ENCODE measurements at regions not wholly inside any gene's neighbourhood (a gene's known extent, or its start where the extent isn't known, plus 50 kb on each side); places are given as distances from the start of the nearest gene placed in this dataset.

DNA sequence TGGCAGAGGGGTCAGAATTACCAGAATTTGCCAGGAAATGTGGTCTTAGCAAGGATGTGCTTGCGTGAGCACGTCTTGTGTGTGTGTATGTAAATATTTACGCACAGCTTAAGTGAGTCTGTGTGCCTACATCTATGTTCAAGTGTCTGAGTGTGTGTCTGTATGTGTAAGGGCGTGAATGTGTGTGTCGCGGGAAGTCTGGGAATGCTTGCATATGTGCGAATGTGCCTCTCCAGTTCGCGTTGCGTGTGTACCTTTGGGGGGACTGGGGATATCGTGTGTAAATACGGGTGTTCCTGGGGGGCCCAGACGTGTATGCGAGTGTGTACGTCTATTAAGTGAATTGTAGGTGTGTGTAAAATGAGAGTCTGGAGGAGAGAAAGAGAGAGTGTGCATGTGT is 68.6 kb upstream of the POU3F1 start:
- H3K79me2 ChIP-seq (ENCODE audit: insufficient read depth, low read length), result no peaks in the 10 kb centered on the region
- H3F3A ChIP-seq (ENCODE audit: insufficient read depth), result no peaks in the 10 kb centered on the region
- H3K9me2 ChIP-seq (replicated peaks; ENCODE audit: insufficient read depth, low read length), result no peaks in the 10 kb centered on the region
- H3K9ac ChIP-seq (ENCODE audit: low read length), result no peak overlapping the region
- TF ChIP-seq, protein P1, sequence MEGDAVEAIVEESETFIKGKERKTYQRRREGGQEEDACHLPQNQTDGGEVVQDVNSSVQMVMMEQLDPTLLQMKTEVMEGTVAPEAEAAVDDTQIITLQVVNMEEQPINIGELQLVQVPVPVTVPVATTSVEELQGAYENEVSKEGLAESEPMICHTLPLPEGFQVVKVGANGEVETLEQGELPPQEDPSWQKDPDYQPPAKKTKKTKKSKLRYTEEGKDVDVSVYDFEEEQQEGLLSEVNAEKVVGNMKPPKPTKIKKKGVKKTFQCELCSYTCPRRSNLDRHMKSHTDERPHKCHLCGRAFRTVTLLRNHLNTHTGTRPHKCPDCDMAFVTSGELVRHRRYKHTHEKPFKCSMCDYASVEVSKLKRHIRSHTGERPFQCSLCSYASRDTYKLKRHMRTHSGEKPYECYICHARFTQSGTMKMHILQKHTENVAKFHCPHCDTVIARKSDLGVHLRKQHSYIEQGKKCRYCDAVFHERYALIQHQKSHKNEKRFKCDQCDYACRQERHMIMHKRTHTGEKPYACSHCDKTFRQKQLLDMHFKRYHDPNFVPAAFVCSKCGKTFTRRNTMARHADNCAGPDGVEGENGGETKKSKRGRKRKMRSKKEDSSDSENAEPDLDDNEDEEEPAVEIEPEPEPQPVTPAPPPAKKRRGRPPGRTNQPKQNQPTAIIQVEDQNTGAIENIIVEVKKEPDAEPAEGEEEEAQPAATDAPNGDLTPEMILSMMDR (IDR thresholded peaks at IDR 0.05; ENCODE audit: insufficient read depth, low read length, poor library complexity, severe bottlenecking), result no peak
- no peak for TF ChIP-seq EZH2phosphoT487 (conservative IDR thresholded peaks at IDR 0.05; ENCODE audit: low read length)
- no peak overlapping the region for H2AFZ ChIP-seq (ENCODE audit: low read depth, low read length, severe bottlenecking)
- H3K27ac ChIP-seq (ENCODE audit: low read depth, low read length), result no peak overlapping the region
- H3K4me3 ChIP-seq (ENCODE audit: insufficient read depth, low read length, poor library complexity, severe bottlenecking), result no peak overlapping the region
- no peaks in the 10 kb centered on the region for H3K9me3 ChIP-seq (ENCODE audit: insufficient read depth, low read length)
- no peaks in the 10 kb centered on the region for H3K36me3 ChIP-seq (ENCODE audit: low read length)
- H3K27me3 ChIP-seq (ENCODE audit: low read length), result no peaks in the 10 kb centered on the region
- H4K20me1 ChIP-seq (ENCODE audit: low read depth, low read length), result no peaks in the 10 kb centered on the region
- H3K4me2 ChIP-seq (ENCODE audit: low read depth, low read length, poor library complexity, severe bottlenecking), result no peak overlapping the region

DNA sequence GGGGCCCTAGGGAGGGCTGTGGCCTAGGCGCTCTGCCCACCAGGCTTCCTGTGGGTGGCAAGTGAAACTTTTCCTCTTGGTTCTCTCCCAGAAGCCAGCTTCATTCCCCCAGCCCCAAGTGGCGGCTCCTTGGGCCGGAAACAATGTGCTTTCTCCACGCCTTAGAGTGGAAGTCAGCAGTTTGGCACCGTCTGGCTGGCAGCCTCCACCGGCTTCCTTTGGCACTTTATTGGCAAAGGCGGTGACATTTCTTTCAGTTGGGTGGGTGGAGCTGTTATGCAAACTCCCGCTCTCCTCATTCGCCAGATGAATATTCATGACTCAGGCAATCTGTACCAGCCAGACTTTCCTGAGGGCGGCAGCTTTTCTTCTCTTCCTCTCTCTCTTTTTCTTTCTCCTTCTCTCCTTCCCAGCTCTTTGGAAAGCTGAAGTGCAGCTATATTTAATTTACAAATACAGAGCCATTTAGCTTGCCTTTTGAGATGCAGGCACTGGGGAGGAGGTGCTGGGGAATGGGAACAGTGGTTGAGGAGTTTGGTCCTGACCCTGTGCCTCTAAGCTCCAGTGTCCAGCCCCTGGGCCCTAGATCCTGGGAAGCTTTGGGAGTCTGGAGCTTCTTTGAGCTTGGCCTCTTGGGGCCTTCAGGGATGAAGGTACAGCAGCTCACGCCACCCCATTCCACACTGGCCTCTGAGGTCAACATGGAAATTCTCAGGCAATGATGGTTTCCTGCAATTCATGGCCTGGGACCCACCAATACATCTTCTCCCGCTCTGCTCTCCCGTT is 67.8 kb upstream of the POU3F1 start:
- H2AFZ ChIP-seq (ENCODE audit: low read depth, low read length, severe bottlenecking), result no peak overlapping the region
- H3K9me2 ChIP-seq (replicated peaks; ENCODE audit: insufficient read depth, low read length), result no peaks in the 10 kb centered on the region
- H3K79me2 ChIP-seq (ENCODE audit: insufficient read depth, low read length), result no peaks in the 10 kb centered on the region
- H3K9me3 ChIP-seq (ENCODE audit: insufficient read depth, low read length), result no peaks in the 10 kb centered on the region
- no peaks in the 10 kb centered on the region for H3K27me3 ChIP-seq (ENCODE audit: low read length)
- no peak overlapping the region for H3K9ac ChIP-seq (ENCODE audit: low read length)
- H4K20me1 ChIP-seq (ENCODE audit: low read depth, low read length), result no peaks in the 10 kb centered on the region
- no peak overlapping the region for H3K27ac ChIP-seq (ENCODE audit: low read depth, low read length)
- H3K36me3 ChIP-seq (ENCODE audit: low read length), result no peaks in the 10 kb centered on the region
- TF ChIP-seq, protein P1 (IDR thresholded peaks at IDR 0.05; ENCODE audit: insufficient read depth, low read length, poor library complexity, severe bottlenecking), result no peak
- no peak for TF ChIP-seq EZH2phosphoT487 (conservative IDR thresholded peaks at IDR 0.05; ENCODE audit: low read length)
- no peak overlapping the region for H3K4me3 ChIP-seq (ENCODE audit: insufficient read depth, low read length, poor library complexity, severe bottlenecking)
- no peak overlapping the region for H3K4me2 ChIP-seq (ENCODE audit: low read depth, low read length, poor library complexity, severe bottlenecking)
- no peaks in the 10 kb centered on the region for H3F3A ChIP-seq (ENCODE audit: insufficient read depth)

DNA sequence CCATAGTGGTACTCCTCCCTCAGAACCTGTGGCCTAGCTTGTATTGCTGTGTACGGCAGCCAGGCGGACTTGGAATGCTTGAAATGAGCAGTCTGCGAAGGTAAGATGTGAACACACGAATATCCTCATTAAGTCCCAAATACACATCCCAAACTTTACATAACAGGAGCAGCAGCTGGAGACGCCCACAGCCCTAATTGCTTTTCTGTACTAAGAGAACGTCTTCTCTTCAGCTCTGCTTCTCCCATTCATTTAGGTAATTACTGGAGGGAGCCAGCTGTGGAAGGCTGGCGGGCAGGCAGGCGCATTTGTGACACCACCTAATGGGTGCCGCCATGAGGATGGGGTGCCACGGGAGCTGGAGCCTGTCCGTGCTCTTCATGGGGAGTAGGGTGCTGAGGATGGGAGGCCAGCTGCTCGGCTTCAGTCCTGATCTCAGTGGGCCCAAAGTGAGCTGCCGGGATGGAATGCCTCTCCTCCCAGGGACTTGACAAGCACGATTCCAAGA is 66.6 kb upstream of the POU3F1 start:
- TF ChIP-seq EZH2phosphoT487 (conservative IDR thresholded peaks at IDR 0.05; ENCODE audit: low read length), result no peak
- TF ChIP-seq, protein P1 (IDR thresholded peaks at IDR 0.05; ENCODE audit: insufficient read depth, low read length, poor library complexity, severe bottlenecking), result no peak
- Histone ChIP-seq H3K9me2 (replicated peaks; ENCODE audit: insufficient read depth, low read length) (no peaks in the 10 kb centered on the region), H3K27ac (ENCODE audit: low read depth, low read length) (no peak overlapping the region), H3K36me3 (ENCODE audit: low read length) (no peaks in the 10 kb centered on the region), H3K27me3 (ENCODE audit: low read length) (no peaks in the 10 kb centered on the region), H3K4me3 (ENCODE audit: insufficient read depth, low read length, poor library complexity, severe bottlenecking) (no peak overlapping the region), H3K9me3 (ENCODE audit: insufficient read depth, low read length) (no peaks in the 10 kb centered on the region), H4K20me1 (ENCODE audit: low read depth, low read length) (no peaks in the 10 kb centered on the region), H3K9ac (ENCODE audit: low read length) (no peak overlapping the region), H2AFZ (ENCODE audit: low read depth, low read length, severe bottlenecking) (no peak overlapping the region), H3K79me2 (ENCODE audit: insufficient read depth, low read length) (no peaks in the 10 kb centered on the region), H3F3A (ENCODE audit: insufficient read depth) (no peaks in the 10 kb centered on the region), H3K4me2 (ENCODE audit: low read depth, low read length, poor library complexity, severe bottlenecking) (no peak overlapping the region)
